Osteocyte (in vitro differentiated cells): ENCODE measurements at regions not wholly inside any gene's neighbourhood (a gene's known extent, or its start where the extent isn't known, plus 50 kb on each side); places are given as distances from the start of the nearest gene placed in this dataset.

Source experiments
- DNase-seq: peaks from one replicate; pipeline ENCODE4 v3.0.0; 2021; ENCODE audit warnings: mixed read lengths; ENCODE audit not compliant: unreplicated experiment; ENCODE audit errors: extremely low spot score
- H3K27ac Mint-ChIP-seq: one replicate; pipeline ENCODE4 v1.8.0; 2021; ENCODE audit warnings: mild to moderate bottlenecking, mixed read lengths; ENCODE audit not compliant: unreplicated experiment
- H3K27me3 Mint-ChIP-seq: one replicate; pipeline ENCODE4 v1.8.0; 2021; ENCODE audit warnings: mixed read lengths; ENCODE audit not compliant: unreplicated experiment
- H3K36me3 Mint-ChIP-seq: one replicate; pipeline ENCODE4 v1.8.0; 2021; ENCODE audit warnings: mixed read lengths; ENCODE audit not compliant: unreplicated experiment
- H3K4me1 Mint-ChIP-seq: one replicate; pipeline ENCODE4 v1.8.0; 2021; ENCODE audit warnings: mixed read lengths; ENCODE audit not compliant: unreplicated experiment
- H3K4me3 Mint-ChIP-seq: one replicate; pipeline ENCODE4 v1.8.0; 2021; ENCODE audit warnings: mild to moderate bottlenecking, moderate library complexity, mixed read lengths; ENCODE audit not compliant: unreplicated experiment
- H3K9me3 Mint-ChIP-seq: one replicate; pipeline ENCODE4 v1.8.0; 2021; ENCODE audit warnings: mixed read lengths; ENCODE audit not compliant: unreplicated experiment
- TF ChIP-seq, protein P1 (sequence below): fragments of 200-600 bp; sonication (generic); IDR thresholded peaks from 2 replicates; pipeline ENCODE4 v1.5.0; 2021; ENCODE audit warnings: antibody characterized with exemption, mild to moderate bottlenecking, moderate library complexity

DNA sequence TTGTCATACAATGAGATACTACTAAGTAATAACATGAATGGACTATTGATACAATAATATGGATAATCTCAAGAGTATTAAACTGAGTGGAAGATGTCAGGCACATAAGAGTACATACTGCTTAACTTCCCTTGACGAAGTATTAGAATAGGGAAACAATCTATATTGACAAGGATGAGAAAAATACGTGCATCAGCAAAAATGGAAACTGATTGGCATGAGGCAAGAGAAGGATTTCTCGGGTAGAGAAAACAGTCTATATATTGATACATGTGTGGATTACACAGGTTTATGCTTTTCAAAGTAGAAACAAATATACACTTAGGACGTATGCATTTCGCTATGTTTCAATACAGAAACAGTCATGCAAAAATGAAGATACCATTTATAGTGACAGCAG, 57.4 kb downstream of the PRR20E start:
- no peaks in the 10 kb centered on the region for H3K4me1 Mint-ChIP-seq
- no peaks in the 10 kb centered on the region for H3K9me3 Mint-ChIP-seq
- TF ChIP-seq, protein P1, sequence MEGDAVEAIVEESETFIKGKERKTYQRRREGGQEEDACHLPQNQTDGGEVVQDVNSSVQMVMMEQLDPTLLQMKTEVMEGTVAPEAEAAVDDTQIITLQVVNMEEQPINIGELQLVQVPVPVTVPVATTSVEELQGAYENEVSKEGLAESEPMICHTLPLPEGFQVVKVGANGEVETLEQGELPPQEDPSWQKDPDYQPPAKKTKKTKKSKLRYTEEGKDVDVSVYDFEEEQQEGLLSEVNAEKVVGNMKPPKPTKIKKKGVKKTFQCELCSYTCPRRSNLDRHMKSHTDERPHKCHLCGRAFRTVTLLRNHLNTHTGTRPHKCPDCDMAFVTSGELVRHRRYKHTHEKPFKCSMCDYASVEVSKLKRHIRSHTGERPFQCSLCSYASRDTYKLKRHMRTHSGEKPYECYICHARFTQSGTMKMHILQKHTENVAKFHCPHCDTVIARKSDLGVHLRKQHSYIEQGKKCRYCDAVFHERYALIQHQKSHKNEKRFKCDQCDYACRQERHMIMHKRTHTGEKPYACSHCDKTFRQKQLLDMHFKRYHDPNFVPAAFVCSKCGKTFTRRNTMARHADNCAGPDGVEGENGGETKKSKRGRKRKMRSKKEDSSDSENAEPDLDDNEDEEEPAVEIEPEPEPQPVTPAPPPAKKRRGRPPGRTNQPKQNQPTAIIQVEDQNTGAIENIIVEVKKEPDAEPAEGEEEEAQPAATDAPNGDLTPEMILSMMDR = no peak
- no peak overlapping the region for H3K27ac Mint-ChIP-seq
- DNase-seq = no peak
- H3K27me3 Mint-ChIP-seq = no peaks in the 10 kb centered on the region
- no peaks in the 10 kb centered on the region for H3K36me3 Mint-ChIP-seq
- no peak overlapping the region for H3K4me3 Mint-ChIP-seq

GRCh38 chr13:57250472-57250871, 83.5 kb downstream of the PRR20E start:
- Mint-ChIP-seq H3K27ac (no peak overlapping the region), H3K27me3 (no peaks in the 10 kb centered on the region), H3K9me3 (peaks cover 4% of the 10 kb centered on the region), H3K4me3 (no peak overlapping the region), H3K36me3 (no peaks in the 10 kb centered on the region), H3K4me1 (no peaks in the 10 kb centered on the region)
- DNase-seq = no peak
- TF ChIP-seq, protein P1 = no peak

- H3K9me3 Mint-ChIP-seq = peaks cover 7% of the 10 kb centered on the region
- no peak overlapping the region for H3K27ac Mint-ChIP-seq
- no peaks in the 10 kb centered on the region for H3K4me1 Mint-ChIP-seq
- no peak for DNase-seq
- H3K4me3 Mint-ChIP-seq = no peak overlapping the region
- TF ChIP-seq, protein P1 = no peak
- no peaks in the 10 kb centered on the region for H3K27me3 Mint-ChIP-seq
- H3K36me3 Mint-ChIP-seq = no peaks in the 10 kb centered on the region
Observed at GRCh38 chr13:57253551-57253950, 86.6 kb downstream of the PRR20E start.

DNA sequence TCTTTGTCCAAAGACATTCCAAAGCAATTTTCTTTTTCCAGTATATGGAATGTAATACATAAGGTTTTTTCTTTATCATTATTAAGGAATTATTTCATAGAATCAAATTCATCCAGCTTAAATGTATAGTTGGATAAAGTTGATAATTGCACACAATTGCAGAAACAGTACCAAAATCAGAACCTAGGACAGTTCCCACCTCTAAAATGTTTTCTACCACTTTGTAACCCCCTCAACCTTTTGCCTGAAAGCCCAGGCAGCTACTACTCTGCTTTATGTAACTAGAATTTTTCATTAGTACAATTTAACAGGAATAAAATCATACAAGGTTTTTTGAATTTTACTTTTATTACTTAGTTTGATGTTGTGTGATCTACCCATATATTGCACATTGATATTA, 98.0 kb downstream of the PRR20E start:
- Mint-ChIP-seq H3K4me3 (no peak overlapping the region), H3K9me3 (peaks cover 21% of the 10 kb centered on the region), H3K27me3 (no peaks in the 10 kb centered on the region), H3K4me1 (no peaks in the 10 kb centered on the region), H3K27ac (no peak overlapping the region), H3K36me3 (no peaks in the 10 kb centered on the region)
- TF ChIP-seq, protein P1 = no peak
- no peak for DNase-seq

GRCh38 chr13:57270493-57270892, 103.5 kb downstream of the PRR20E start:
- H3K27ac Mint-ChIP-seq = no peak overlapping the region
- no peak for DNase-seq
- TF ChIP-seq, protein P1 = no peak
- peaks cover 14% of the 10 kb centered on the region for H3K9me3 Mint-ChIP-seq
- H3K27me3 Mint-ChIP-seq = no peaks in the 10 kb centered on the region
- no peaks in the 10 kb centered on the region for H3K4me1 Mint-ChIP-seq
- no peak overlapping the region for H3K4me3 Mint-ChIP-seq
- no peaks in the 10 kb centered on the region for H3K36me3 Mint-ChIP-seq
